ENCODE measurements at regions not wholly inside any gene's neighbourhood (a gene's known extent, or its start where the extent isn't known, plus 50 kb on each side); places are given as distances from the start of the nearest gene placed in this dataset.
A peak's percentile ranks its signal among the peaks of the same experiment; 100 is the strongest.

GRCh38 chrX:39609941-39610340 lies 487.8 kb downstream of the BCOR start:
- Mint-ChIP-seq H3K4me1 (peaks cover 47% of the 10 kb centered on the region), H3K27ac (peak overlapping the region in 1 of 3 experiments; percentile 59), H3K36me3 (ENCODE audit: low read depth) (no peaks in the 10 kb centered on the region), H3K27me3 (ENCODE audit: low read depth) (peaks cover 9% of the 10 kb centered on the region), H3K4me3 (no peak overlapping the region), H3K9me3 (peaks cover 10% of the 10 kb centered on the region)
- no peak for TF ChIP-seq CTCF (IDR thresholded peaks at IDR 0.05; ENCODE audit: unreplicated experiment in 3 of 3)

- no peak for TF ChIP-seq CTCF (IDR thresholded peaks at IDR 0.05; ENCODE audit: unreplicated experiment in 3 of 3)
- Mint-ChIP-seq H3K27me3 (ENCODE audit: low read depth) (peaks cover 9% of the 10 kb centered on the region), H3K36me3 (ENCODE audit: low read depth) (no peaks in the 10 kb centered on the region), H3K4me1 (peaks cover 53% of the 10 kb centered on the region), H3K9me3 (peaks cover 10% of the 10 kb centered on the region), H3K27ac (peak overlapping the region in 1 of 3 experiments; percentile 25), H3K4me3 (no peak overlapping the region)
Observed at GRCh38 chrX:39611468-39611867, 486.3 kb downstream of the BCOR start.

GRCh38 chrX:39613482-39613995 lies 484.2 kb downstream of the BCOR start:
- H3K4me3 Mint-ChIP-seq, result peak overlapping the region; percentile 72 to 80 (median 77)
- peaks cover 63% of the 10 kb centered on the region for H3K4me1 Mint-ChIP-seq
- no peaks in the 10 kb centered on the region for H3K36me3 Mint-ChIP-seq (ENCODE audit: low read depth)
- no peak for TF ChIP-seq CTCF (IDR thresholded peaks at IDR 0.05; ENCODE audit: unreplicated experiment in 3 of 3)
- peaks cover 10% of the 10 kb centered on the region for H3K9me3 Mint-ChIP-seq
- H3K27ac Mint-ChIP-seq, result peak overlapping the region; percentile 68 to 82 (median 75)
- H3K27me3 Mint-ChIP-seq (ENCODE audit: low read depth), result peaks cover 13% of the 10 kb centered on the region

- no peak for TF ChIP-seq CTCF (IDR thresholded peaks at IDR 0.05; ENCODE audit: unreplicated experiment in 3 of 3)
- H3K27ac Mint-ChIP-seq, result peak overlapping the region; percentile 67 to 82 (median 75)
- peaks cover 10% of the 10 kb centered on the region for H3K9me3 Mint-ChIP-seq
- no peaks in the 10 kb centered on the region for H3K36me3 Mint-ChIP-seq (ENCODE audit: low read depth)
- H3K4me1 Mint-ChIP-seq, result peaks cover 63% of the 10 kb centered on the region
- H3K27me3 Mint-ChIP-seq (ENCODE audit: low read depth), result peaks cover 16% of the 10 kb centered on the region
- H3K4me3 Mint-ChIP-seq, result peak overlapping the region; percentile 65 to 80 (median 72)
Observed at GRCh38 chrX:39613997-39614679, 483.6 kb downstream of the BCOR start.

- Mint-ChIP-seq H3K9me3 (peaks cover 10% of the 10 kb centered on the region), H3K4me3 (peak overlapping the region in 2 of 3 experiments; percentile 71 to 72), H3K4me1 (peaks cover 63% of the 10 kb centered on the region), H3K36me3 (ENCODE audit: low read depth) (no peaks in the 10 kb centered on the region), H3K27ac (peak overlapping the region; percentile 67 to 82 (median 75)), H3K27me3 (ENCODE audit: low read depth) (peaks cover 16% of the 10 kb centered on the region)
- TF ChIP-seq CTCF (IDR thresholded peaks at IDR 0.05; ENCODE audit: unreplicated experiment in 3 of 3), result no peak
Observed at GRCh38 chrX:39614680-39614998, 483.1 kb downstream of the BCOR start.

All from nephron (organoid).